CD4-positive, alpha-beta T cell treated with Interleukin-4 for 4 hours (primary cell): ENCODE measurements at regions not wholly inside any gene's neighbourhood (a gene's known extent, or its start where the extent isn't known, plus 50 kb on each side); places are given as distances from the start of the nearest gene placed in this dataset.
"Not testable (repeated sequence)": the region's sequence is repeated elsewhere in the genome, so short reads cannot be mapped to it uniquely, and the experiment has no call there.

Experiments
- DNase-seq: peaks from one replicate; pipeline ENCODE4 v3.0.0-alpha.2; 2020

- DNase-seq, result no peak
Observed at GRCh38 chr18:2199060-2199459, 372.2 kb downstream of the METTL4 start.

- DNase-seq, result no peak
Observed at GRCh38 chr18:2201036-2201600, 370.2 kb downstream of the METTL4 start.

GRCh38 chr18:2204736-2205135 is 366.6 kb downstream of the METTL4 start:
- no peak for DNase-seq

GRCh38 chr18:2207294-2207693 is 364.0 kb downstream of the METTL4 start:
- DNase-seq, result no peak

- no peak for DNase-seq
Observed at GRCh38 chr18:2212598-2213205, 358.6 kb downstream of the METTL4 start.

- no peak for DNase-seq
Observed at GRCh38 chr18:2213905-2214304, 357.4 kb downstream of the METTL4 start.

GRCh38 chr18:2217356-2217755 is 353.9 kb downstream of the METTL4 start:
- no peak for DNase-seq

GRCh38 chr18:2218101-2218500 is 353.2 kb downstream of the METTL4 start:
- no peak for DNase-seq

- DNase-seq, result no peak
Observed at GRCh38 chr18:2219706-2220105, 351.6 kb downstream of the METTL4 start.

GRCh38 chr18:2222270-2223185 is 348.8 kb downstream of the METTL4 start:
- no peak for DNase-seq

GRCh38 chr18:2223449-2223848 is 347.9 kb downstream of the METTL4 start:
- no peak for DNase-seq

GRCh38 chr18:2223849-2224248 is 347.5 kb downstream of the METTL4 start:
- no peak for DNase-seq

- DNase-seq, result no peak
Observed at GRCh38 chr18:2236232-2236631, 335.1 kb downstream of the METTL4 start.

GRCh38 chr18:2237706-2238105 is 333.6 kb downstream of the METTL4 start:
- no peak for DNase-seq

- DNase-seq, result no peak
Observed at GRCh38 chr18:2240311-2240705, 331.0 kb downstream of the METTL4 start.

GRCh38 chr18:2244641-2245040 is 326.7 kb downstream of the METTL4 start:
- DNase-seq, result no peak

GRCh38 chr18:2247101-2247500 is 324.2 kb downstream of the METTL4 start:
- not testable (repeated sequence) for DNase-seq

- DNase-seq, result no peak
Observed at GRCh38 chr18:2254977-2255376, 316.3 kb downstream of the METTL4 start.

GRCh38 chr18:2256577-2256976 is 314.7 kb downstream of the METTL4 start:
- DNase-seq, result no peak

- no peak for DNase-seq
Observed at GRCh38 chr18:2258954-2259353, 312.4 kb downstream of the METTL4 start.

- DNase-seq, result no peak
Observed at GRCh38 chr18:2263303-2263890, 307.9 kb downstream of the METTL4 start.

- DNase-seq, result no peak
Observed at GRCh38 chr18:2274613-2275012, 296.7 kb downstream of the METTL4 start.

GRCh38 chr18:2281086-2281485 is 290.2 kb downstream of the METTL4 start:
- DNase-seq, result no peak
